PC-9 (cell line): ENCODE measurements at regions not wholly inside any gene's neighbourhood (a gene's known extent, or its start where the extent isn't known, plus 50 kb on each side); places are given as distances from the start of the nearest gene placed in this dataset.

Experiments used
- BruUV-seq: library from RNA; stranded (reverse); fragments of 400-500 nt; replicated peaks from 2 replicates; lab custom pipeline; 2021; lab: Mats Ljungman, UMichigan
- CTCF ChIA-PET: fragments of 300-600 bp; sonication (Branson Sonifier 250); formaldehyde crosslinking; loops from one replicate; lab custom pipeline; 2022; ENCODE audit warnings: antibody characterized with exemption; lab: Charles Lee
- POLR2A ChIA-PET: fragments of 300-600 bp; sonication (Branson Sonifier 250); formaldehyde crosslinking; loops from one replicate; lab custom pipeline; 2022; ENCODE audit warnings: antibody characterized with exemption; ENCODE audit not compliant: unreplicated experiment; lab: Charles Lee
- DNase-seq, 2 experiments: peaks; one replicate each; pipeline versions ENCODE4 v3.0.0 to v3.0.0-alpha.2; 2015 to 2022; ENCODE audit warnings: mixed read lengths in 1 of 2
- H2AFZ ChIP-seq: fragments of 200-600 bp; sonication (generic); 2 replicates; pipeline ENCODE4 v1.8.1; 2017; ENCODE audit warnings: antibody characterized with exemption
- H3F3A ChIP-seq: fragments of 200-600 bp; sonication (generic); 2 replicates; pipeline ENCODE4 v1.8.1; 2017; ENCODE audit warnings: antibody characterized with exemption, mild to moderate bottlenecking, low read depth; ENCODE audit not compliant: insufficient read depth
- H3K27ac ChIP-seq: fragments of 200-600 bp; sonication (generic); 2 replicates; pipeline ENCODE4 v1.6.1; 2016; ENCODE audit warnings: mixed run types
- H3K27me3 ChIP-seq: fragments of 200-600 bp; sonication (generic); 2 replicates; pipeline ENCODE4 v1.6.1; 2016; ENCODE audit warnings: low read depth, mixed run types; ENCODE audit not compliant: insufficient read depth
- H3K36me3 ChIP-seq: fragments of 200-600 bp; sonication (generic); 2 replicates; pipeline ENCODE4 v1.6.1; 2016; ENCODE audit warnings: low read depth, mixed run types
- H3K4me1 ChIP-seq: fragments of 200-600 bp; sonication (generic); replicated peaks from 2 replicates; pipeline ENCODE4 v1.6.1; 2016; ENCODE audit warnings: mixed run types; ENCODE audit not compliant: insufficient read depth
- H3K4me2 ChIP-seq: fragments of 200-600 bp; sonication (generic); 2 replicates; pipeline ENCODE4 v1.6.1; 2017; ENCODE audit warnings: mixed run types
- H3K4me3 ChIP-seq: fragments of 200-600 bp; sonication (generic); 2 replicates; pipeline ENCODE4 v1.6.1; 2016; ENCODE audit warnings: mixed run types
- H3K79me2 ChIP-seq: fragments of 200-600 bp; sonication (generic); 2 replicates; pipeline ENCODE4 v1.6.1; 2017; ENCODE audit warnings: low read depth, mixed run types
- H3K9me2 ChIP-seq: fragments of 200-600 bp; sonication (generic); 2 replicates; pipeline ENCODE4 v1.8.1; 2017; ENCODE audit warnings: mild to moderate bottlenecking; ENCODE audit not compliant: insufficient read depth
- H3K9me3 ChIP-seq: fragments of 200-600 bp; sonication (generic); 2 replicates; pipeline ENCODE4 v1.8.1; 2016; ENCODE audit warnings: low read depth; ENCODE audit not compliant: insufficient read depth
- H4K20me1 ChIP-seq: fragments of 200-600 bp; sonication (generic); 2 replicates; pipeline ENCODE4 v1.8.1; 2017; ENCODE audit not compliant: insufficient read depth
- EZH2 ChIP-seq: fragments of 200-600 bp; sonication (generic); IDR thresholded peaks from 2 replicates; pipeline ENCODE4 v1.8.0; 2017; ENCODE audit warnings: antibody characterized with exemption, low read depth
- intact Hi-C: fragments of 100-400 bp; cut with micrococcal nuclease; formaldehyde crosslinking; loops from one replicate; pipeline ENCODE4 v1.10.0; 2022; ENCODE audit not compliant: unreplicated experiment
- TF ChIP-seq, protein P1 (sequence below): fragments of 200-600 bp; sonication (generic); conservative IDR thresholded peaks from 2 replicates; pipeline ENCODE4 v1.6.1; 2017; ENCODE audit warnings: mixed run types, antibody characterized with exemption, mild to moderate bottlenecking, moderate library complexity

DNA sequence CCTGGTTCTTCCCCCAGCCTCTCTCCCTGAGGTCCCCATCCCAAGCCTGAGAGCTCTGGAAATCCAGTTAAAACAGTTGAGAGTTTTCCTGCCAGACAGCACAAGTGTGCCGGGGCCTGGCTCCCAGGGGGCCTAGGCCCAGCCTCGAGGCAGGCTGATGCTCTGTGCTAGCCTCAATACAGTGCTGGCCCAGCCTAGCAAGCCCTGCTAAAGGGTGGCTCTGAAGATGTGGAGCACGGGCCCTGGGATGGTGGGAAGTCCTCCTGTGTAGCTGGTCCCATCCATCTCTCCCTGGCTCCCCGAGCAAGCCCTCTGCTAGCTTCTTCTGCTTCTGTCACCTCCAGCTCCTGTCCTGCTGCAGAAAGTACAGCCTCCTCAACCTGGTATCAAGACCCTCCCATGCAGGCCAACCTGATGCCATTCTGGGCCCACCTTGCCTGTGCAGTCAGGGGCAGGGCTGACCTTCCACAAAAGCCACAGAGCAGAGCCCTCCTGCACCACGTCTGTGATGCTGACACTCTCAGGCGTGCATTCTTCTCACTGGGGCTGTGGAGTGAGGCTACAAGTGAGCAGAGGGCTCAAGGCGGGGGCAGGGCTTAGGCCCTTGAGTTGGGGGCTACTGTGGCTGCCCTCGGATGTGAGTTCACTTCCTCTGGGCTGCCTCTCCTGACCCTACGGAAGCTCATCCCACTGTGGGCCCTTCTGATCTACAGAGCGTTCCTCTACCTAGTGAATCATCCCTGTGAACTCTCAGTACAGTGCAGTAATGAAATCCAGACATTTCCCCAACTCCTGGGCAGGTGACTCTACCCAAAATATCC lies 60.1 kb upstream of the LAPTM4A start:
- H3K9me2 ChIP-seq = no peaks in the 10 kb centered on the region
- no peak overlapping the region for H2AFZ ChIP-seq
- no peak overlapping the region; the same call in 1 of the 2 replicates for H3K27ac ChIP-seq
- no peaks in the 10 kb centered on the region for H3K9me3 ChIP-seq
- BruUV-seq = no TSS peak
- peaks cover 34% of the 10 kb centered on the region for H3F3A ChIP-seq
- H3K4me2 ChIP-seq = no peak overlapping the region
- no peak overlapping the region for H3K4me3 ChIP-seq
- intact Hi-C loops = no loop called here
- ChIA-PET POLR2A (no interaction called here), CTCF (no interaction called here)
- DNase-seq = no peak
- peaks cover 82% of the 10 kb centered on the region for H3K4me1 ChIP-seq
- H3K36me3 ChIP-seq = no peaks in the 10 kb centered on the region
- H3K27me3 ChIP-seq = no peaks in the 10 kb centered on the region
- no peaks in the 10 kb centered on the region for H4K20me1 ChIP-seq
- H3K79me2 ChIP-seq = no peaks in the 10 kb centered on the region
- TF ChIP-seq EZH2 = no peak
- TF ChIP-seq, protein P1, sequence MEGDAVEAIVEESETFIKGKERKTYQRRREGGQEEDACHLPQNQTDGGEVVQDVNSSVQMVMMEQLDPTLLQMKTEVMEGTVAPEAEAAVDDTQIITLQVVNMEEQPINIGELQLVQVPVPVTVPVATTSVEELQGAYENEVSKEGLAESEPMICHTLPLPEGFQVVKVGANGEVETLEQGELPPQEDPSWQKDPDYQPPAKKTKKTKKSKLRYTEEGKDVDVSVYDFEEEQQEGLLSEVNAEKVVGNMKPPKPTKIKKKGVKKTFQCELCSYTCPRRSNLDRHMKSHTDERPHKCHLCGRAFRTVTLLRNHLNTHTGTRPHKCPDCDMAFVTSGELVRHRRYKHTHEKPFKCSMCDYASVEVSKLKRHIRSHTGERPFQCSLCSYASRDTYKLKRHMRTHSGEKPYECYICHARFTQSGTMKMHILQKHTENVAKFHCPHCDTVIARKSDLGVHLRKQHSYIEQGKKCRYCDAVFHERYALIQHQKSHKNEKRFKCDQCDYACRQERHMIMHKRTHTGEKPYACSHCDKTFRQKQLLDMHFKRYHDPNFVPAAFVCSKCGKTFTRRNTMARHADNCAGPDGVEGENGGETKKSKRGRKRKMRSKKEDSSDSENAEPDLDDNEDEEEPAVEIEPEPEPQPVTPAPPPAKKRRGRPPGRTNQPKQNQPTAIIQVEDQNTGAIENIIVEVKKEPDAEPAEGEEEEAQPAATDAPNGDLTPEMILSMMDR = no peak

DNA sequence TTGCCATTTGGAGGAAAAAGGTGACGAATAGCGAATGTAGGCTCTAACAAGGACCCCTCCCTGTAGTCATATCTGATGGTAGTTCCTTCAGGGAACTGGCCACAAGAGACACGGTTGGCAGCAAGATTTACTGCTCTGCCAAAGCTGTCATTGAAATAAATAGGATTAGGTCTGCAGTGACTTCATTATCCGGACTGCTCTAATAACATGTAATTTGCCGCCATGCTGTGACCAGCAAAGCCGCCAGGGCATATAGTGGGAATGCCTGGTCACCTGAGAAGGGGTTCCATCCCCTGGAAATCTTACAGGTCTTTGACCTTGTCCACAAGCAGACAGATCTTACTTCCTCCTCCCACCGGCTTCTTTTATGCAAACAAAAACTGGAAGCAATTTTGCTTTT lies 59.4 kb upstream of the LAPTM4A start:
- H3K4me2 ChIP-seq = no peak overlapping the region
- no TSS peak for BruUV-seq
- no peak overlapping the region for H3K4me3 ChIP-seq
- H3K4me1 ChIP-seq = peaks cover 75% of the 10 kb centered on the region
- no peak overlapping the region for H2AFZ ChIP-seq
- H3K9me3 ChIP-seq = no peaks in the 10 kb centered on the region; the same call in 1 of the 2 replicates
- TF ChIP-seq, protein P1 = no peak
- TF ChIP-seq EZH2 = no peak
- no peaks in the 10 kb centered on the region for H3K27me3 ChIP-seq
- no peaks in the 10 kb centered on the region for H3K36me3 ChIP-seq
- H3F3A ChIP-seq = peaks cover 34% of the 10 kb centered on the region
- peak overlapping the region; percentile 89; the same call in 1 of the 2 replicates for H3K27ac ChIP-seq
- intact Hi-C loops = no loop called here
- CTCF ChIA-PET = no interaction called here
- no peaks in the 10 kb centered on the region for H3K79me2 ChIP-seq
- DNase-seq = no peak
- POLR2A ChIA-PET = no interaction called here
- no peaks in the 10 kb centered on the region for H3K9me2 ChIP-seq
- H4K20me1 ChIP-seq = no peaks in the 10 kb centered on the region

DNA sequence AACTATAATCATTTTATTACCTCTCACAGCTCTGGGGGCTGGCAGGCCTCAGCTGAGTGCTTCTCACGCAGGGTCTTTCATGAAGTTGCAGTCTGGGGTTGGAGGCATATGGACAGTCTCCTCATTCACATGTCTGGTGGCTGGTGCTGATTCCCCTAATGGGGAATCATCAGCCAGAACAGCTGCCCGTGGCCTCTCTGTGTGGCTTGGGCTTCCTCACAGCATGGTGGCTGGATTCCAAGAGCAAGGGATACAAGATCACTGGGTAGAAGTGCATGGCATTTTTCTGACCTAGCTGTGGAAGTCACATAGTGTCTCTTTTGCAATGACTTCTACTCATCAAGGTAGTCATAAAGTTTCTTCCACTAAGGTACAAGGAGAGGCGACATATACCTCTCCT lies 59.0 kb upstream of the LAPTM4A start:
- Histone ChIP-seq H3K9me2 (no peaks in the 10 kb centered on the region), H2AFZ (no peak overlapping the region), H3K36me3 (no peaks in the 10 kb centered on the region), H3K27ac (peak overlapping the region; percentile 89), H3K9me3 (no peaks in the 10 kb centered on the region; the same call in 1 of the 2 replicates), H3K4me1 (peaks cover 70% of the 10 kb centered on the region), H3K27me3 (no peaks in the 10 kb centered on the region), H4K20me1 (no peaks in the 10 kb centered on the region), H3K4me3 (no peak overlapping the region), H3K4me2 (peak overlapping the region; percentile 35; the same call in 1 of the 2 replicates), H3F3A (peaks cover 34% of the 10 kb centered on the region), H3K79me2 (no peaks in the 10 kb centered on the region)
- POLR2A ChIA-PET = no interaction called here
- CTCF ChIA-PET = no interaction called here
- intact Hi-C loops = no loop called here
- TF ChIP-seq, protein P1 = no peak
- no peak for TF ChIP-seq EZH2
- DNase-seq = no peak
- no TSS peak for BruUV-seq
